Forelimb muscle (tissue), 1 donor: ENCODE measurements at regions not wholly inside any gene's neighbourhood (a gene's known extent, or its start where the extent isn't known, plus 50 kb on each side); places are given as distances from the start of the nearest gene placed in this dataset.
"Not testable (repeated sequence)": the region's sequence is repeated elsewhere in the genome, so short reads cannot be mapped to it uniquely, and the experiment has no call there.

Source experiments
- DNase-seq: peaks from one replicate; pipeline ENCODE4 v3.0.0-alpha.2; 2013; ENCODE audit warnings: low read depth

DNA sequence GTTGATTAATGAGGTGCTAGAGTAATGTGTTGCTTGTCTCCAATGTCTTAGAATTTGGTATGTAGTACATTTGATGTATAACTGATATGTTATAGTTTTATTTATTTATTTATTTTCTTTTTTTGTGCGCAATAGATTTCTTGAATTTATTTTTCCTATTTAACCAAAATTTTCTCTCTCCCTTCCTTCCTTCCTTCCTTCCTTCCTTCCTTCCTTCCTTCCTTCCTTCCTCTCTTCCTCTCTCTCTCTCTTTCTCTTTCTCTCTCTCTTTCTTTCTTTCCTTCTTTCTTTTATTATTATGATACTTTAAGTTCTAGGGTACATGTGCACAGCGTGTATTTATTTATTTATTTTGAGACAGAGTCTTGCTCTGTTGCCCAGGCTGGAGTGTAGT lies 256.2 kb upstream of the TBL1XR1 start:
- no peak for DNase-seq

DNA sequence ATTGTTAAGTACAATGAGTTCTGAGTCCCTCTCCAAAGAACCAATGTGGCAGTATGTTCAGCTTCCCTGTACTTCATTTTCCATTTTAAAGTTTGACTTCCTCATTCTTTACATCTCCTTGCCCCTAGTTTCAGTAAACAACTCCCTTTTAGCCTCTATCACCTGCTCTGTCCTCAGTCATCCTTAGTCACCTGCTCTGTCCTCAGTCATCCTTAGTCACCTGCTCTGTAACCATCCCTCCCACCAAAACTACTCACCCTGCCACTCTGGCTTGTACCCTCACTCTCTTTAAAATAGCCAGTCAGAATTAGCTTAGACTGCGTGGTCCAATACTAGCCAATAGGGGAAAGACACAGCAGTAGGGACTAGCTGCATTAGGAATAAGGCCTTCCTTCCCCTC lies 259.9 kb upstream of the TBL1XR1 start:
- DNase-seq = not testable (repeated sequence)

DNA sequence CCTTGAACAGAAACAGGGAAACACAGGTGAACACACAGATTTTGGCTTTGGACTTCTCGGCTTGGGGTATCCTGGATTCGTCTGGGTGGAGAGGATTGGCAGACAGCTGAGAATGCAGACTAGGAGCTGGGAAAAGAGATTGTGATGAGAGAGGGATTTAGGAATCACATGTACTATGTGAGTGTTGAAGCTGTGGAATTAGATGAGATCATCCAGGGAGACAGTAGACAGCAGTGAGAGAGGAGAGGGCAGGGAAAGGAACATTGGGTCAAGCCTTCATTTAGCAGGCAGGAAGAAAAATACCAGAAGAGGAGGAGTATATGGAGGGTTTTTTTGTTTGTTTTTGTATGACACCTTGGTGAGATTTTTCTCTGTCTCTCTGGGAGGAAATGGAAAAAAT lies 262.1 kb upstream of the TBL1XR1 start:
- DNase-seq = no peak

DNA sequence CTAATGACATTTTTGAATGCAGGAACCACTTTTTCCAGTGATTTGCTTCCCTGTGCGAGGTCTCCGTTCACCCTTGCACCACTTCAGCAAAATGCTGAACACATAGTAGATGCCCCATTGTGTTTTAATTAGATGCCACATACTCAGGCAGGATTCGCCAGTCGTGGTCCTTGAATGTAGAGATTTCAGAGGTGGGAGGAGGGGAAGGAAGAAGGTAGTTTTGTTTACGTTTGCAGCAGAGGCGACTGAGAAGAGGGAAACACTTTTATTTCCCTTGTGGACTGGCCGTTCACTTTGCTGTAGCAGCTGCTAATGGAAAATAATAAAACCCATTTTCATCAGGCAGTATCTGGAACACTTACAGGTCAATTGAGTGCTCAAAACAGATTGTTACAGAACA lies 262.8 kb upstream of the TBL1XR1 start:
- no peak for DNase-seq

DNA sequence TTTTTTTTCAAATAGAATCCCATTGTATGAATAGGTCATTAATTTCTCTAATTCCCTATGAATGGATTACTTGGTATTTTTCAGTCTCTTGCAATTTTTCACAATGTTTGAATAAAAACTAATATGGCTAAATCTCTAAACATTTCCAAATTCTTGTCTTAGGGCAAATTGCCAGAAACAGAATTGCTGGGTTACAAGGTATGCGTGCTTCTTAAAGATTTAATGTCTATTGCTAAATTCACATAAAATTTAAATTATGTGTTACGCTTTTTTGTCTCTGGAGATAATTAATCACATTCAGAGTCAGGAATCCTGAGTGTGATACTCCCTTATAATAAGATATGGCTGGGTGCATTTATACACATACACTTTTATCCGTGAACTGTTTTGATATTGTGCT lies 264.5 kb upstream of the TBL1XR1 start:
- DNase-seq = no peak

DNA sequence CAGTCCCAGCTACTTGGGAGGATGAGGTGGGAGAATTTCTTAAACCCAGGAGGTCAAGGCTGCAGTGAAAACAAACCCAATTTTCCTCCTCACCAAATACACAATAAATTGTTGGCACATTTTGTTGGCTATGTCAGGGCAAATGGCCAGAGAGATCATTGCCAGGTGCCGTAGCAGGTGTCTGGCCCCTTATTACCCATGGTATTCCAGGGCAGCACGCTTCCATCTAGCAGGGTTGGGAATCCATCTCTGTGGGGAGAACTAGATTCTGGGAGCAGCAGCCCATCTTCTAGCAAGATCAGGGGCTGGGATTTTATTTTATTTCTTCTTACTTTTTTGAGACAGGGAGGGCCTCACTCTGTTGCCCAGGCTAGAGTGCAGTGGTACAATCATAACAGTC lies 266.1 kb upstream of the TBL1XR1 start:
- DNase-seq = not testable (repeated sequence)

DNA sequence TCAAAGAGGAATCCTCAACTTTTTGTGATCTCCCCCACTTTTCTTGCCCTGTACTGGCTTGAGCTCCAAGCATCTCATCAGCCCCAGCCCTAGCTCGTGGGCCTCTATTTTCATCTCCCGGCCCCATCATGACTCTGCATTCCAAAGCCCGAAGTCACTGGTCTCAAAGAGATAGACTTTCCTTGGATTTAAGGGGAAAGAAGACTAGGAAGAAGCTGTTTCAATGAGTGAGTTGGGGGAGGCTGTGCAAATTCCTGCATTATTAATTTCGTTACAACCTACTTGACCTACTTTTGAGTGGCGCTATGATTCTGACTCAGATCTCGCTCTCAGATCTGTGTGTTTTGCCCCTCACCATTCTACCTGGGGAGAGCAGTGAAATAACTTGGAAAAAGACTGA lies 266.6 kb upstream of the TBL1XR1 start:
- DNase-seq = no peak

DNA sequence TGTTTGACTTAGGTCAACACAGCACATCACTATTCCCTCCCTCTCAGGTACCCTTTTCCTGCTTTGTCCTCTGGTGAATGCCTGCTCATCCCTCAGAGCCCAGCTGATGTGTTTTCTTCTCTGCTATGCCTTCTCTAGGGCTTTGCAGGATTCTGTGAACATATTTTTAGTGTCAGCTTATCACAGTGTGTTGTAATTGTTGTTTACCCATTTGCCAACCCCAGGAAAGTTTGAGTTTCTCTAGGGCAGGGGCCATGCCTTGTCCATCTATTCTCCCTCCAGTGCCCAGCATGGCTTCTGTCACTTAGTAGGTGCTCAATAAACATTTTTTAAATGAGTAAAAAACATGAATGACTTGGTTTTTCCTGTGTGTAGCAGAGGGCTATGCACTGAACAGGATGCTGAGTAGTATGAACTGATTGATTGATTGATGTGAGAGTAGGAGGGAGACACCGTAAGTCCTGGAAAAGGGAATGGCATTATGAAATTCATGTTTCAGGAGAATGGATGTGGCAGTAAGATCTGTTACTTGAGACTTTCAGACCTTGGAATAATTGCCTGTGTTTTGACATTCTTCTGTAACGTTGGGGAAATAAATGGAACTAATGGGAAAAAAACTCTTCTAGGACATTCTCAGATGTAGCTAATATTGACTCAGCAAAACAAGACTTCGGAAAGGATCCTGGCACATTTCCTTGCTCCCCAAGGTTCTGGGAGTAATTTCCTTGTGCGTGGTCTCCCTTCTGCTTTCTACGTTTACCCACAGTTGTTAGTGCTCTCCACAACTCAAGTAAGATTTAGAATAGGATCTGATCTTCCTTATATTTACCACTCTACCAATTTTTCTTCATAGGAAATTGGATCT lies 267.3 kb upstream of the TBL1XR1 start:
- no peak for DNase-seq

DNA sequence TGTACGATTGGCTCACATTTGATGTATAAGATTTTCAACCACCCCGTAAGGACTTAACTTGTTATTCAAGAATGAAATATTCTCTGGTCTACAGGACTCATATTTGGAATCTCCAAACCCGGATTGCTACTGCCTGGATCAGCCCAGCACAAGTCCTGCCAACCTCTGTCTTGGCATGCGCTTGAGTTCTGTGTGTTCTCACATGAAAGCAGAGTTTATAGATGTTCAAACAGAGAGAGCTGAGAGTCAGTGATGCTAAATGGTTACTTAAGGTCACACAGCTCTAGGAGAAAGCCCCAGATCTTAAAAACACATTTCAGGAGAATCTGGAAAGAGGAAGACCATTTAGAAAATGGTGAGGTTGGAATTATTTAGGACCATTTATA lies 268.0 kb upstream of the TBL1XR1 start:
- no peak for DNase-seq

DNA sequence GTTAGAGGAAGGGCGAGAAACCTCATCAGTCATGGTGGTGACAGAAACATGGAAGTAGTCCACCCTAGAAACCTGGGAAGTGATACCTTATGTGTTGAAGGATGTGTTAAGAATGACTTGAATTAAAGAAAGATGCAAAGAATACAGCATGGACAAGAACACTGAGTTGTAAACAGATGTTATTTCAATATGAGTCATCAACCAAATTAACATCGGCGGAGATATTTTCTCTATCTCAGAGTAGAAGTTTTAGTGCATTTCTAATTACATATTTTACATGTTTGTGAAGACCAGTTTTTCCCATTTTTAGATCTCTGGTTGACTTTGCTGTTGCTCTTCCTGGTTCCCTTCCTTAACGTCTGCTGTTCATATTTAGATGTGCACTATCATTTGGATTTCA lies 268.8 kb upstream of the TBL1XR1 start:
- DNase-seq = no peak

DNA sequence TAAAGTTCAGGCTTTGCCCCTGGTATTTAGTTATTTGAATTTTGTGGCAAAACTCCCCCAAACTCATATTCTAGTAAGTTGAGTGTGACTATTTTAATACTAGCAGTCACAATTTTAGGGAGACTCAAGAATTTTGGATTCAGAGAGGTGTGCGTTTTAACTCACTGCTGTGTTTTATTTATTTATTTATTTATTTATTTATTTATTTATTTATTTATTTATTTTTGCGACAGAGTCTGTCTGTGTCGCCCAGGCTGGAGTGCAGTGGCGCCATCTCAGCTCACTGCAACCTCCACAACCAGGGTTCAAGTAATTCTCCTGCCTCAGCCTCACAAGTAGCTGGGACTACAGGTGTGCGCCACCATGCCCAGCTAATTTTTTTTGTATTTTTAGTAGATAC lies 269.3 kb upstream of the TBL1XR1 start:
- DNase-seq = not testable (repeated sequence)

DNA sequence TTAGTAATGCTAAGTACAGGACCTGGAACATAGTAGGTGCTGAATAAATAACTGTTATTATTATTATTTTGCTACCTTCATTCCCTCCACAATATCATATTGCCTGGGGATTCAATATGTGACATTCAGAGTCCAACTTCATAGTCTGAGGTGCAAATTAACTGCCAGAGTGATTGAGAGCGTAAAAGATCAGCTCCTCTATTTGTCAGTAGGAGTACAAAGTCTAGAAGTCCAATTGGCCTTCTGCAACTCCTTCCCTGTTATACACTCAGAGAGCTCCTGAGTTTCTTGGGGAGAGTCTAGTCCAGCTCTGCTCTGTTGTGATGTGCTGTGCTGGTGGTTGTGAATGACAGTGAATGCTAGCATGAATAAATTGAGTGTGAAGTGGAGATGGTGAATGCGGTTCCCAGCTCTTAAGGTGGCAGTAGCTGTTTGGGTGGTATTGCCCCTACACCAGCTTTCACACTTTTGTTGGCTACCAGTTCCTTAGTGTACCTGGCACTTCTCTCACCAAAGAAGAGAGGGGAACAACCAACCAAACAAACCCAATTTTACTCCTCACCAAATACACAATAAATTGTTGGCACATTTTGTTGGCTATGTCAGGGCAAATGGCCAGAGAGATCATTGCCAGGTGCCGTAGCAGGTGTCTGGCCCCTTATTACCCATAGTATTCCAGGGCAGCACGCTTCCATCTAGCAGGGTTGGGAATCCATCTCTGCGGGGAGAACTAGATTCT lies 270.1 kb upstream of the TBL1XR1 start:
- DNase-seq = no peak

DNA sequence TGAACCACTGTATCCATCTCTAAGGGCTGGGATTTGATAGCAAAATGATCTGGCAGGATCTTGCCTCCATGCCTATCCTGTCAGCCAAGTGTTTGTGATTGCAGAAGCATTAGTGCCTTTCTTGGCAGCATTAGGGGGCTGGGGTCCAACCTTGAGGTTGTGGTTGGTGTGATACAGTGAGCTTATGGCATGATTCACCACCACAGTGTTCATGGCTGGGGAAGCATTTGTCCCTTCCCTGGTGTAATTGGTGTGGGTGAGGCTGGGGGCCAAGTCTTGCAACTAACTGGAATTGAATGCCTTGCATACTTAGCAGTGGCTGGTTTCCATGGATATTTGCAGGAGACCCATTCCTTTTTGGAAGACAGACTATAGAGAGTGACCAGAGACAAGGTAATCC lies 271.0 kb upstream of the TBL1XR1 start:
- DNase-seq = no peak

DNA sequence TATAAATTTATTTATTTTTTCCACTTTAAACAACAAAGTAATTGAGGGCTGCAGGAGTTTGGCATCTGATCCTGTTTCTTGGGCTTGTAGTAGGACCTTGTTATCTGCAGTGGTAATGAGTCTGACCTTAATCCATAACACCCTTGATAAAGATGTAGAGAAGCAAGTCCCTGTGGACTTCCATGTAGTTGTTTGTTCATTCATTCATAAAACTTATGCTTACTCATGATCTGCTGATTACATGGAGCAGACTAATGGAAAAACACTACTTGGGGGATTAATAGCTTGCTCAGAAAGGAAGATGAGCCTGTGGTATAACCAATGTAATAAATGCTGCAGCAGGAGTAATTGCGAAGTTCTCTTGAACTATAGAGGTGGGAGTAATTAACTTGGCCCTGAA lies 271.5 kb upstream of the TBL1XR1 start:
- no peak for DNase-seq

DNA sequence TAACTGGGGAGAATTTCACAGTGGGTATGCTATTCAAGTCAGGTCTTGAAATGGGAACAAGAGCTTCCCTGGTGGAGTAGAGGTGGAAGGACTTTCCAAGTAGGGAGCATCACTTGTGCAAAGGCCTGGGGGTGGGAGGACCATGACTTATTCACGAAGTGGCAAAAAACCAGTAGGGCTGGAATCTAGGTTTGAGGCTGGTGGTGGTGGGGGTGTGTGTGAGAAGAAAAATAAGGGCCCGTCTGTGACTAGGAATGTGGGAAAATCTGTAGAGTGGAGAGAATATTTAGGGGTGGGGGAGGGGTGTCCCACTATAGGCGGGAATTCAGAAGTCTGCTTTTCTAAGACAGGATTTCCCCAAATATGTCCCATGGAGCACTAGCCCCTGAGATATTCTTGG lies 271.9 kb upstream of the TBL1XR1 start:
- no peak for DNase-seq

DNA sequence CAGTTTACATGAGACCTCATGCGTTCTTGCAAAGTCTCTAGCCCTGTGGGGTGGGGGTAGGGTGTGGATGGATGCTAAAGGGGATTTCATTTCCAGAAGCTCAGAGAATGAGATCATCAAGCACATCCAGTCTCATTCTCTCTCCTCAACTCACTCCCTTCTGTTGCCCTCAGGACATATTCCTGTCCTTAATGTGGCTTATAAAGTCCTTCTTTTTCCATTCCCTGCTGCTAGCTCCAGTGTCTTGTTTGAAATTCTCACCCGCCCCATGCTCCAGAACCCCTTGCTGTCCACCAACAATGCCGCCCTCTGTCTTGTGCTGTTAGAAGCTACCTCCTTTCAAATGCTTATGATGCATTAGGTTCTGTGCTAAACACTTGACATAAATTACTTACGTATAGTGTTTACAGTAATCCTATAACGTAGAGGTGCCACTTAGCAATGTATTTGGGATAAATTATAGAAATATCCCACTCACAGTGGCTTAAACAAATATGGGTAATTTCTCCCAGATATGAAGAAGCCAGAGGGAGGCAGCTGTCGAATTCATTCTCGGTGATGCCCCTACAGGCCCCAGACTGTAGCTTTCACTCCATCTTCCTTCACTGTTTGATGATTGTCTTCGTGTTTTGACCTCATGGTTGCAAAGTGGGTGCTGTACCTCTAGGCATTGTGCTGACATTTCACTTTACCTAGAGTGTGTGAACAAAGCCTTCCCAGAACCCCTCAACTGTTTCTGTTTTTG lies 273.1 kb upstream of the TBL1XR1 start:
- DNase-seq = no peak

DNA sequence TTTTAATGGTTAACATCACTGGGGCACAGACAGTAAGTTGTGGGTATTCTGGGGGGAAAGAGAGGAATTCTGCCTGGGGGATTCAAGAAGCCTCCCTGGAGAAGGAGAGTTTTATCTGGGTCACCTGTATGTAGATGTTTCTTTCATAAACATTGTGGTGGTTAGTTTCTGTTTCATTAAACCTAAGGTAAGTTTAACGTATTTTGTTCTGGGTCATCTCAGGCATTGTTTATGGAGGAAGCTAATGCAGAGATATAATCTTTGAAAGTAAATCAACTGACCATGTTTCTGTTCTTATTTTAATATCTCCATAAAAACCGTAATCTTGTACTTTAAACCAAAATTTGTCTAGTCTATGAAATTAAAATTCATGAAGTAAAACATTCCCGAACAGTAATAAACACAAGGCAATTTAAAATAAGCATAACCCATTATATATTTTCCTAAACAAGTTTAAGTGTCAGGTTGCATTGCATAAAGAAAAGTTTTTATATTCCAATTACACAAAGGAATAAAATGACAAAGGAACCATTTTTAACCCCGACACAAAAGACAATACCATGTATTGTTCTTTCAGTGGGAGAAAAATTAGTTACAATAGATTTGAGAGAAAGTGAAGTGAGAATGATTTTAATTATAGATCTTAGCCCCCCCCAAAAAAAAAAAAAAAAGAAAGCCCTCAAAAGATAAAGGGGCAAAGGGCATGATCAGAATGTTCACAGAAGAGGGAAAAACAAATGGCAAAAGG lies 274.6 kb upstream of the TBL1XR1 start:
- no peak for DNase-seq

DNA sequence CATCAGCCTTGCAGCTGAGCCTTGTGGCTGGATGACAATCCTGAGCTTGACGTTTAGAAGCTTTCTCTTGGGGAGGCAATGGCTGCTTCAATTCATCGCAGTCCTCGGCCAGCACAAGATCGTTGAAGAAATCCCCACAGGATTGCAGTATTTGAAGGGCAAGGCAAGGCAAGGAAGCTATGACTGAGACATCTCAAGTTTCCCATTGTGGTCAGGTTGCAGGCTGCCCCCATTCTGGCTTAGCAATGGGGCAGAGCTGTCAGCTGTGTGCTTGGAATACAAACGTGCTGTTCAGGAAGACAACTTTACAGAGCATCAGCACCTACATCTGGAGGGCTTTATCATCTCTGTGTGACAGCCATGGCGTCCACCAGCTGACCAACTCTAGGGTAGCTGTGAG lies 275.9 kb upstream of the TBL1XR1 start:
- DNase-seq = no peak

DNA sequence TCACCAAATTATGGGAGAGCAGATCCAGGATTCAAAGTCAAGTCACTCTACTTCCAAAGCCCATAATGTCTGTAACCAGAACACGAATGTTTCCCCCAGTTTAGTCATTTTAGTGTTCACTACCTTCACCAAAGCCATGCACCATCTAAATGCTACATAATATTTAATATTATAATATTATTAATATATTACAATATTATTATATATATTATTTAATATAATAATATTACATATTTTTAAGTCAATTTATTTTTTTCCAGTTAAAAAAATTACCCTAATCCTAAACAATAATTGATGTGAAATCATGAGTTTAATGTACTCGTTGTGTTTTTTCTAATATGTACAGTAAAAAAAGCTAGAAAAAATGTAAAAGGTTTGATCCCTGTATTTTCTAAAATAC lies 276.6 kb upstream of the TBL1XR1 start:
- no peak for DNase-seq

DNA sequence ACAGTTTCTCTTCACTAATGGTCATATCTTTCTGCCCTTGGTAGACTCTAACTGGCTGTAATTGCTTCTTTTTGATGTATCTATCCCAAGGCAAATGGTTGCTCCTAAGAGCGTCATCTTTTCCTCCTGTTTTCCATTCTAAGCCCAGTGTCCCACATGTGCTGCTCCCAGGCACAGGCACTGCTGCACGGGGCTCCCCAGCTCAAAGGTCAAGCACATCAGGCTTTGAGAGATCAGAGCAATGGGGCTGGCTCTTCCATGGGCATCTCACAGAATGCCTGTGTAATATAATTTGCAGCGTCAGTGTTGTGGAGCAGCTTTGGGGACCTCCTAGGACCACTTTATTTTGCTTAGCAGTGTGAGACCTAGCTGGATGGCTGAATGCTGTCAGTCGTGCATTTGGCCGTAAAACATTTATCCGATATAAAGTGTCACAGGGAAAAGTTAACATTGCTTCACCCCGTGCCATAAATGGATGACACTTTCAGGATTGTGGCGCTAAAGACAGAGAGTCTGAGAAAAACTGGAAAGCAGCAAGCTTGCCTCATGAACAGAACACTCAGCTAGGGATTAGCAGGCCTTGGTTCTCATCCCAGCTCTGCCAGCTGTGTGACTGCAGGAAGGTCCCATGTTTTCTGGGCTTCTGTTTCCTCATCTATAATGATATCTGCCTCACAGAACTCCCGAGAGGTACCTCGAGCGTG lies 277.5 kb upstream of the TBL1XR1 start:
- no peak for DNase-seq

DNA sequence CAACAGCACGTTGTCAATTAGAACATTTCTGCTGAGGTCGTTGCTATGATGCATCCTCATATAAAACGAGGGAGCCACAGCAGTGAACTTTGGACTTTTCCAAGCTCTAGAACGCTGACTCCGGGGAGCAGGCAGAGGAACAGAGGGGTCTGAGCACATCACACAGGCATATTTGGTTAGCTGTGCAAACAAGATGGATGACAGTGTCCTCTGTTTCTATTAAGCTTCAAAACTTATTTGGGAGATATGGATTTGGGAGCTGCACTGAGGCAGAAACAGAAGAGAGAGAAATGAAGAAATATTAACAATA lies 278.0 kb upstream of the TBL1XR1 start:
- DNase-seq = no peak
